OCI-LY3 (cell line): ENCODE measurements at regions not wholly inside any gene's neighbourhood (a gene's known extent, or its start where the extent isn't known, plus 50 kb on each side); places are given as distances from the start of the nearest gene placed in this dataset.

Experiments
- H2AFZ ChIP-seq: fragments of 200-600, 300-600 bp; shearing (Covaris generic); 2 replicates; pipeline ENCODE4 v1.6.0; 2014; ENCODE audit warnings: antibody characterized with exemption, low read depth, low read length
- H3K27ac ChIP-seq: fragments of 200-600, 300-600 bp; sonication (generic); 2 replicates; pipeline ENCODE4 v1.5.1; 2014; ENCODE audit warnings: mild to moderate bottlenecking, low read length, moderate library complexity, mixed read lengths
- H3K27me3 ChIP-seq: fragments of 200-600, 300-600 bp; sonication (generic); 2 replicates; pipeline ENCODE4 v1.6.1; 2014; ENCODE audit warnings: low read depth, low read length, mixed read lengths
- H3K36me3 ChIP-seq: fragments of 200-600, 300-600 bp; sonication (generic); replicated peaks from 2 replicates; pipeline ENCODE3; 2014; ENCODE audit warnings: low read depth, low read length, mixed read lengths
- H3K4me1 ChIP-seq: fragments of 300-600, 200-600 bp; sonication (generic); 2 replicates; pipeline ENCODE4 v1.6.1; 2014; ENCODE audit warnings: low read length, mixed read lengths
- H3K4me2 ChIP-seq: fragments of 200-600, 300-600 bp; sonication (generic); 2 replicates; pipeline ENCODE4 v1.6.1; 2014; ENCODE audit warnings: low read length, mixed read lengths
- H3K4me3 ChIP-seq: fragments of 300-600, 200-600 bp; sonication (generic); 2 replicates; pipeline ENCODE4 v1.5.1; 2014; ENCODE audit warnings: antibody characterized with exemption, mild to moderate bottlenecking, low read length, moderate library complexity
- H3K79me2 ChIP-seq: fragments of 300-600, 200-600 bp; shearing (Covaris generic); 2 replicates; pipeline ENCODE4 v1.6.1; 2014; ENCODE audit warnings: mild to moderate bottlenecking, low read length, mixed read lengths
- H3K9ac ChIP-seq: fragments of 300-600, 200-600 bp; shearing (Covaris generic); 2 replicates; pipeline ENCODE4 v1.6.0; 2014; ENCODE audit warnings: mild to moderate bottlenecking, low read length, moderate library complexity
- H3K9me3 ChIP-seq: fragments of 200-600, 300-600 bp; shearing (Covaris generic); 2 replicates; pipeline ENCODE4 v1.6.1; 2014; ENCODE audit warnings: low read length, mixed read lengths; ENCODE audit not compliant: insufficient read depth
- H4K20me1 ChIP-seq: fragments of 200-600, 300-600 bp; sonication (generic); 2 replicates; pipeline ENCODE4 v1.6.1; 2016; ENCODE audit warnings: low read length, mixed read lengths; ENCODE audit not compliant: insufficient read depth
- EZH2phosphoT487 ChIP-seq: fragments of 200-600 bp; shearing (Covaris generic); IDR thresholded peaks from 2 replicates; pipeline ENCODE4 v1.6.1; 2018; ENCODE audit warnings: antibody characterized with exemption, mixed run types, low read depth
- TF ChIP-seq, protein P1 (sequence below): fragments of 200-600, 300-600 bp; sonication (generic); IDR thresholded peaks from 2 replicates; pipeline ENCODE4 v1.5.1; 2014; ENCODE audit warnings: antibody characterized with exemption, low read length, low read depth

DNA sequence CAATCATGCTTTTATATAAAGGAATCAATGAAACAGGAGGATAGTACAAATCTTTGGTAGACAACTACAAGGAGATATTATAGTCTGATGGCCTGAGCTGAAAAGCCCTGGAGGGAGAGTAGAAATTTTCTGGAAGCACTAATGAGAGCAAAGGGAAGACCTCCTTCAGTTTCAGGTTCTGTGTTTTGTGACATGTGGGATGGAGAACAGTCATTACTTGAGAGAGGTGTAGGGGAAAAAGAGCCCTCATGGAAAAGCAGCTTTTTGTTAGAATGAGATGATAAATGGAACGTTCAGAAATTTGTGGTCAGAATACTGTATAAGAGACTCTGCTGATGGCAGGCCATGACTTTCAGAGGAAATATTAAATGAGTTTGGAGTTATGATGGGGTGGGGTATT lies 360.6 kb upstream of the MEF2C start:
- Histone ChIP-seq H3K9ac (no peak overlapping the region), H3K27me3 (no peaks in the 10 kb centered on the region), H3K36me3 (no peaks in the 10 kb centered on the region), H3K79me2 (no peaks in the 10 kb centered on the region), H3K9me3 (no peaks in the 10 kb centered on the region), H3K4me1 (no peaks in the 10 kb centered on the region), H3K4me3 (no peak overlapping the region), H3K27ac (no peak overlapping the region), H4K20me1 (no peaks in the 10 kb centered on the region), H2AFZ (no peak overlapping the region), H3K4me2 (no peak overlapping the region)
- TF ChIP-seq EZH2phosphoT487: no peak
- TF ChIP-seq, protein P1, sequence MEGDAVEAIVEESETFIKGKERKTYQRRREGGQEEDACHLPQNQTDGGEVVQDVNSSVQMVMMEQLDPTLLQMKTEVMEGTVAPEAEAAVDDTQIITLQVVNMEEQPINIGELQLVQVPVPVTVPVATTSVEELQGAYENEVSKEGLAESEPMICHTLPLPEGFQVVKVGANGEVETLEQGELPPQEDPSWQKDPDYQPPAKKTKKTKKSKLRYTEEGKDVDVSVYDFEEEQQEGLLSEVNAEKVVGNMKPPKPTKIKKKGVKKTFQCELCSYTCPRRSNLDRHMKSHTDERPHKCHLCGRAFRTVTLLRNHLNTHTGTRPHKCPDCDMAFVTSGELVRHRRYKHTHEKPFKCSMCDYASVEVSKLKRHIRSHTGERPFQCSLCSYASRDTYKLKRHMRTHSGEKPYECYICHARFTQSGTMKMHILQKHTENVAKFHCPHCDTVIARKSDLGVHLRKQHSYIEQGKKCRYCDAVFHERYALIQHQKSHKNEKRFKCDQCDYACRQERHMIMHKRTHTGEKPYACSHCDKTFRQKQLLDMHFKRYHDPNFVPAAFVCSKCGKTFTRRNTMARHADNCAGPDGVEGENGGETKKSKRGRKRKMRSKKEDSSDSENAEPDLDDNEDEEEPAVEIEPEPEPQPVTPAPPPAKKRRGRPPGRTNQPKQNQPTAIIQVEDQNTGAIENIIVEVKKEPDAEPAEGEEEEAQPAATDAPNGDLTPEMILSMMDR: no peak

DNA sequence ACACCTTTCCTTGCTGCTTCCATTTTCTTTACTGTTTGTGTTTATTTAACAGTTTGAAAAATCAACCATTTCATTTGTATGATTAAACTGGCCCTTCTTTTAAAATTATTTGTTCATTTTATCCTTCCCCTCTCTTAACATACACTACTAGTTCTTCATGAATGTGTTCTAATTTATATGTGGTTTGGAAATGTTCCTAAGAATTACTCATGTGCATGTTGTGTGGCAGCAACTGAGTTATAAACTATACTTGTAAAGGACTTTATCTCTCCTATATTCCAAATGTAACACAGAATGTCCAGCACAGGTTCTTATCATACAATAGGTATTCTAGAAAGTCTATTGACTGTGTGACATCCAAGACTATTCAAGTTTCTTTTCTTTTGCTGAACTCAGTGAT lies 358.2 kb upstream of the MEF2C start:
- Histone ChIP-seq H3K79me2 (no peaks in the 10 kb centered on the region), H2AFZ (no peak overlapping the region), H3K9me3 (no peaks in the 10 kb centered on the region), H3K27me3 (no peaks in the 10 kb centered on the region), H3K4me2 (no peak overlapping the region), H3K4me1 (no peaks in the 10 kb centered on the region), H3K27ac (no peak overlapping the region), H3K36me3 (no peaks in the 10 kb centered on the region), H3K9ac (no peak overlapping the region), H3K4me3 (no peak overlapping the region), H4K20me1 (no peaks in the 10 kb centered on the region)
- no peak for TF ChIP-seq EZH2phosphoT487
- TF ChIP-seq, protein P1: no peak

DNA sequence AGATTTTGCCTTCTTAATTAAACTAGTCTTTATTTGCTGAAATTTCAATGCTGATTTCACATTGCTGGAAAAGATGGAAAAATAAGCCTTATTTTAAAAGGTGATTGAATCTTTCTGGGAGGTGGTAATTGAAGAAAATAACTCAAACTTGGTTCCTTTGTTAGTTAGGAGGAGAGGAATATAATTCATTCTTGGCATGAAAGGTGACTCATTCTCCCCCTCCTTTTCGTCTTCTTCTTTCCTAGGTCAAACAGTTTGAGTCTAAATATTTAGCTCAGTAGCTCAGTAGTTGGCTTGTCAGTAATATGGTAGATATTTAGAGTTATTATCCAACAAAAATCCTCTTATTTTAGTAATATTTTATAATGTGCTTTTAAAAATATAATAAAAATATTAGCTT lies 353.9 kb upstream of the MEF2C start:
- Histone ChIP-seq H4K20me1 (no peaks in the 10 kb centered on the region), H3K9ac (no peak overlapping the region), H3K27me3 (no peaks in the 10 kb centered on the region), H3K36me3 (no peaks in the 10 kb centered on the region), H3K4me1 (peaks cover 17% of the 10 kb centered on the region), H3K27ac (no peak overlapping the region), H2AFZ (no peak overlapping the region), H3K4me2 (no peak overlapping the region), H3K9me3 (no peaks in the 10 kb centered on the region), H3K79me2 (no peaks in the 10 kb centered on the region), H3K4me3 (no peak overlapping the region)
- TF ChIP-seq, protein P1: no peak
- no peak for TF ChIP-seq EZH2phosphoT487

DNA sequence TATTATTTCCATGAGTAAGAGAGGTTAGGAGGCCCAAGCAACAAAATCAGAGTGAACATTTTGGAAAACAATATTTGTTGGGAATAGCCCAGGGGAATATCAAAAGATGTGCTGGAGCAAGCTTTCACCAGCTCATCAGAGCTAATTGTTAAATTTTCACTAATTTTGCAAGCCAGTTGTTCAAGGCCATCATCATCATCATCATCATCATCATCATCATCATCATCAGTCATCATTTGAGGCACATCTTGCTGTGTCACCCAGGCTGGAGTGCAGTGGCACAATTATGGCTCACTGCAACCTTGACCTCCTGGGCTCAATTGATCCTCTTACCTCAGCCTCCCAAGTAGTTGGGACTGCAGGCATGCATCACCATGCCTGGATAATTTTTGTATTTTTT lies 350.5 kb upstream of the MEF2C start:
- H3K27me3 ChIP-seq: no peaks in the 10 kb centered on the region

More for the DNA sequence above, 350.5 kb upstream of the MEF2C start:
- H3K9ac ChIP-seq: no peak overlapping the region
- H3K9me3 ChIP-seq: no peaks in the 10 kb centered on the region
- TF ChIP-seq, protein P1: no peak
- no peak for TF ChIP-seq EZH2phosphoT487
- H4K20me1 ChIP-seq: no peaks in the 10 kb centered on the region
- peaks cover 2% of the 10 kb centered on the region for H3K36me3 ChIP-seq
- no peak overlapping the region for H3K4me3 ChIP-seq
- H3K79me2 ChIP-seq: no peaks in the 10 kb centered on the region
- peak overlapping the region; percentile 81; the same call in 1 of the 2 replicates for H3K27ac ChIP-seq
- peaks cover 24% of the 10 kb centered on the region for H3K4me1 ChIP-seq
- no peak overlapping the region for H2AFZ ChIP-seq
- H3K4me2 ChIP-seq: peak overlapping the region; percentile 80; the same call in 1 of the 2 replicates
